HepG2 (cell line): ENCODE measurements at regions not wholly inside any gene's neighbourhood (a gene's known extent, or its start where the extent isn't known, plus 50 kb on each side); places are given as distances from the start of the nearest gene placed in this dataset.

ENCODE experiments used
- ATAC-seq: fragments of 200-7000 bp; cut with Tn5 transposase; 3 replicates; pipeline ENCODE4 v1.9.1; 2020; ENCODE audit warnings: mild to moderate bottlenecking, moderate library complexity
- BruUV-seq: library from RNA; stranded (reverse); fragments of 400-500 nt; replicated peaks from 2 replicates; lab custom pipeline; 2021; lab: Mats Ljungman, UMichigan
- CTCF ChIA-PET: fragments of 300-600 bp; formaldehyde crosslinking; extraction: SDS; loops from one replicate; lab custom pipeline; 2021; ENCODE audit warnings: low total read pairs, inconsistent platforms, low intra/inter-chr PET ratio; lab: Yijun Ruan, JAX
- POLR2A ChIA-PET: fragments of 350-600 bp; sonication (Branson Sonifier 250); formaldehyde crosslinking; loops from one replicate; lab custom pipeline; 2020; ENCODE audit warnings: antibody characterized with exemption, inconsistent platforms; lab: Yijun Ruan, JAX
- DNase-seq: peaks from one replicate; pipeline ENCODE4 v3.0.0-alpha.2; 2015; ENCODE audit warnings: low spot score
- FAIRE-seq: peaks from 3 replicates; lab custom pipeline; 2011; peaks lifted over from hg19 to GRCh38; lab: Jason Lieb, UNC
- H2AFZ ChIP-seq: one replicate; pipeline ENCODE4 v1.6.1; 2011; ENCODE audit warnings: low read length, inconsistent platforms
- H3K27ac ChIP-seq: fragments of 300-600 bp; 3 replicates; pipeline ENCODE4 v1.8.0; 2011; ENCODE audit warnings: mixed run types, mild to moderate bottlenecking, mixed read lengths, low read length, inconsistent platforms; ENCODE audit not compliant: insufficient read depth; ENCODE audit errors: extremely low read length
- H3K27me3 ChIP-seq, 2 experiments: fragments of 200-600 bp in 1 of 2; 2 replicates in 1 of 2; 3 replicates in 1 of 2; pipeline versions ENCODE4 v1.6.0 to v1.8.0; 2011; ENCODE audit warnings: low read length in 2 of 2, mild to moderate bottlenecking in 2 of 2, moderate library complexity in 2 of 2, inconsistent platforms in 1 of 2; ENCODE audit not compliant: insufficient read depth in 2 of 2, control insufficient read depth in 1 of 2
- H3K36me3 ChIP-seq, 2 experiments: fragments of 200-600 bp in 1 of 2; replicated peaks in 1 of 2; 2 replicates in 1 of 2; 3 replicates in 1 of 2; pipeline versions ENCODE4 v1.5.1 to v1.8.0; 2011; ENCODE audit warnings: low read length in 2 of 2, inconsistent platforms in 1 of 2; ENCODE audit not compliant: insufficient read depth in 2 of 2, control insufficient read depth in 1 of 2
- H3K4me1 ChIP-seq: 2 replicates; pipeline ENCODE4 v1.5.1; 2012; ENCODE audit warnings: low read length, inconsistent platforms; ENCODE audit not compliant: insufficient read depth
- H3K4me2 ChIP-seq: 2 replicates; pipeline ENCODE4 v1.6.0; 2011; ENCODE audit warnings: low read depth, low read length, inconsistent platforms
- H3K4me3 ChIP-seq, 3 experiments: fragments of 200-600 bp in 1 of 3; sonication (generic), shearing (Covaris generic) in 1 of 3; replicated peaks in 1 of 3; 2 replicates each; pipeline ENCODE4 v1.5.1; 2011 to 2016; ENCODE audit warnings: low read length in 3 of 3, inconsistent platforms in 2 of 3, low read depth in 2 of 3, mild to moderate bottlenecking in 2 of 3, control low read depth in 1 of 3, mixed read lengths in 1 of 3; ENCODE audit not compliant: insufficient read depth in 1 of 3
- H3K79me2 ChIP-seq: one replicate; pipeline ENCODE4 v1.6.1; 2011; ENCODE audit warnings: low read length, inconsistent platforms; ENCODE audit not compliant: insufficient read depth
- H3K9ac ChIP-seq: 2 replicates; pipeline ENCODE4 v1.6.0; 2011; ENCODE audit warnings: mild to moderate bottlenecking, low read depth, low read length, inconsistent platforms; ENCODE audit not compliant: insufficient read depth
- H3K9me3 ChIP-seq: 2 replicates; pipeline ENCODE4 v1.5.1; 2012; ENCODE audit warnings: mild to moderate bottlenecking, low read length
- H4K20me1 ChIP-seq: 2 replicates; pipeline ENCODE4 v1.6.0; 2011; ENCODE audit warnings: inconsistent platforms, mild to moderate bottlenecking, low read length, moderate library complexity; ENCODE audit not compliant: insufficient read depth
- BCLAF1 ChIP-seq: fragments of 450-650 bp; IDR thresholded peaks from 2 replicates; pipeline ENCODE4 v1.6.1; 2017; ENCODE audit warnings: mild to moderate bottlenecking
- EEA1 ChIP-seq: sonication (generic); formaldehyde crosslinking; IDR thresholded peaks from 2 replicates; pipeline ENCODE4 v1.5.1; 2020; ENCODE audit warnings: mild to moderate bottlenecking, missing genetic modification reagents, borderline replicate concordance
- GATAD2A ChIP-seq: IDR thresholded peaks from 2 replicates; pipeline ENCODE4 v1.6.1; 2016
- XBP1 ChIP-seq: sonication (generic); formaldehyde crosslinking; IDR thresholded peaks from 2 replicates; pipeline ENCODE4 v1.5.0; 2020; ENCODE audit warnings: missing genetic modification reagents
- ZNF280B ChIP-seq: sonication (generic); formaldehyde crosslinking; IDR thresholded peaks from 2 replicates; pipeline ENCODE4 v1.5.0; 2020; ENCODE audit warnings: missing genetic modification reagents, mild to moderate bottlenecking, borderline replicate concordance
- ZNF773 ChIP-seq: sonication (generic); formaldehyde crosslinking; IDR thresholded peaks from 2 replicates; pipeline ENCODE4 v1.4.0; 2020; ENCODE audit warnings: missing genetic modification reagents, borderline replicate concordance
- ZNF776 ChIP-seq: sonication (generic); formaldehyde crosslinking; IDR thresholded peaks from 2 replicates; pipeline ENCODE4 v1.4.0; 2020; ENCODE audit warnings: mild to moderate bottlenecking, missing genetic modification reagents
- WGBS: methylation state at CpG from one replicate; pipeline ENCODE4 v1.1.6; 2017; ENCODE audit warnings: low lambda C conversion rate; 5-methylcytosine and 5-hydroxymethylcytosine counted together
- in situ Hi-C: cut with HindIII; loops from 2 replicates; pipeline ENCODE4 v1.10.0; 2017; ENCODE audit warnings: low pct_unique_long_range_greater_than_20kb; ENCODE audit not compliant: extremely low pct_ligation_motif_present
- intact Hi-C: fragments of 100-400 bp; cut with micrococcal nuclease; formaldehyde crosslinking; loops from one replicate; pipeline ENCODE4 v1.10.0; 2022; ENCODE audit not compliant: unreplicated experiment
- TF ChIP-seq, protein P1 (sequence below): sonication (generic); formaldehyde crosslinking; conservative IDR thresholded peaks from 2 replicates; pipeline ENCODE4 v1.4.0; 2020; ENCODE audit warnings: missing genetic modification reagents
- TF ChIP-seq, protein P2 (sequence below): sonication (generic); formaldehyde crosslinking; IDR thresholded peaks from 2 replicates; pipeline ENCODE4 v1.9.0; 2021; ENCODE audit warnings: mild to moderate bottlenecking, missing genetic modification reagents
- TF ChIP-seq, protein P3 (sequence below): sonication (generic); formaldehyde crosslinking; IDR thresholded peaks from 2 replicates; pipeline ENCODE4 v1.8.0; 2022; ENCODE audit warnings: missing genetic modification reagents, mild to moderate bottlenecking, borderline replicate concordance

GRCh38 chr13:79767126-79767525, 286.2 kb downstream of the NDFIP2 start:
- H2AFZ ChIP-seq: no peak overlapping the region
- no peaks in the 10 kb centered on the region for H3K27me3 ChIP-seq
- ATAC-seq: no peak
- H3K9ac ChIP-seq: no peak overlapping the region
- H4K20me1 ChIP-seq: no peaks in the 10 kb centered on the region
- H3K4me3 ChIP-seq: no peak overlapping the region
- H3K4me1 ChIP-seq: no peaks in the 10 kb centered on the region
- H3K9me3 ChIP-seq: no peaks in the 10 kb centered on the region
- H3K36me3 ChIP-seq: no peaks in the 10 kb centered on the region
- in situ Hi-C loops: no loop called here
- no TSS peak for BruUV-seq
- H3K4me2 ChIP-seq: no peak overlapping the region
- intact Hi-C loops: no loop called here
- ChIA-PET CTCF (no interaction called here), POLR2A (no interaction called here)
- no peak overlapping the region for H3K27ac ChIP-seq
- FAIRE-seq: no peak
- H3K79me2 ChIP-seq: no peaks in the 10 kb centered on the region
- DNase-seq: no peak
- 0% methylated on average over 2 of the region's 2 CpGs for WGBS
- TF ChIP-seq ZNF776 (no peak), EEA1 (CRISPR knock-in tag) (no peak), ZNF280B (CRISPR knock-in tag) (no peak), XBP1 (CRISPR knock-in tag) (no peak), BCLAF1 (no peak), ZNF773 (CRISPR knock-in tag) (no peak), GATAD2A (CRISPR knock-in tag) (no peak)
- TF ChIP-seq, protein P1, sequence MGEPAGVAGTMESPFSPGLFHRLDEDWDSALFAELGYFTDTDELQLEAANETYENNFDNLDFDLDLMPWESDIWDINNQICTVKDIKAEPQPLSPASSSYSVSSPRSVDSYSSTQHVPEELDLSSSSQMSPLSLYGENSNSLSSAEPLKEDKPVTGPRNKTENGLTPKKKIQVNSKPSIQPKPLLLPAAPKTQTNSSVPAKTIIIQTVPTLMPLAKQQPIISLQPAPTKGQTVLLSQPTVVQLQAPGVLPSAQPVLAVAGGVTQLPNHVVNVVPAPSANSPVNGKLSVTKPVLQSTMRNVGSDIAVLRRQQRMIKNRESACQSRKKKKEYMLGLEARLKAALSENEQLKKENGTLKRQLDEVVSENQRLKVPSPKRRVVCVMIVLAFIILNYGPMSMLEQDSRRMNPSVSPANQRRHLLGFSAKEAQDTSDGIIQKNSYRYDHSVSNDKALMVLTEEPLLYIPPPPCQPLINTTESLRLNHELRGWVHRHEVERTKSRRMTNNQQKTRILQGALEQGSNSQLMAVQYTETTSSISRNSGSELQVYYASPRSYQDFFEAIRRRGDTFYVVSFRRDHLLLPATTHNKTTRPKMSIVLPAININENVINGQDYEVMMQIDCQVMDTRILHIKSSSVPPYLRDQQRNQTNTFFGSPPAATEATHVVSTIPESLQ: no peak
- TF ChIP-seq, protein P2, sequence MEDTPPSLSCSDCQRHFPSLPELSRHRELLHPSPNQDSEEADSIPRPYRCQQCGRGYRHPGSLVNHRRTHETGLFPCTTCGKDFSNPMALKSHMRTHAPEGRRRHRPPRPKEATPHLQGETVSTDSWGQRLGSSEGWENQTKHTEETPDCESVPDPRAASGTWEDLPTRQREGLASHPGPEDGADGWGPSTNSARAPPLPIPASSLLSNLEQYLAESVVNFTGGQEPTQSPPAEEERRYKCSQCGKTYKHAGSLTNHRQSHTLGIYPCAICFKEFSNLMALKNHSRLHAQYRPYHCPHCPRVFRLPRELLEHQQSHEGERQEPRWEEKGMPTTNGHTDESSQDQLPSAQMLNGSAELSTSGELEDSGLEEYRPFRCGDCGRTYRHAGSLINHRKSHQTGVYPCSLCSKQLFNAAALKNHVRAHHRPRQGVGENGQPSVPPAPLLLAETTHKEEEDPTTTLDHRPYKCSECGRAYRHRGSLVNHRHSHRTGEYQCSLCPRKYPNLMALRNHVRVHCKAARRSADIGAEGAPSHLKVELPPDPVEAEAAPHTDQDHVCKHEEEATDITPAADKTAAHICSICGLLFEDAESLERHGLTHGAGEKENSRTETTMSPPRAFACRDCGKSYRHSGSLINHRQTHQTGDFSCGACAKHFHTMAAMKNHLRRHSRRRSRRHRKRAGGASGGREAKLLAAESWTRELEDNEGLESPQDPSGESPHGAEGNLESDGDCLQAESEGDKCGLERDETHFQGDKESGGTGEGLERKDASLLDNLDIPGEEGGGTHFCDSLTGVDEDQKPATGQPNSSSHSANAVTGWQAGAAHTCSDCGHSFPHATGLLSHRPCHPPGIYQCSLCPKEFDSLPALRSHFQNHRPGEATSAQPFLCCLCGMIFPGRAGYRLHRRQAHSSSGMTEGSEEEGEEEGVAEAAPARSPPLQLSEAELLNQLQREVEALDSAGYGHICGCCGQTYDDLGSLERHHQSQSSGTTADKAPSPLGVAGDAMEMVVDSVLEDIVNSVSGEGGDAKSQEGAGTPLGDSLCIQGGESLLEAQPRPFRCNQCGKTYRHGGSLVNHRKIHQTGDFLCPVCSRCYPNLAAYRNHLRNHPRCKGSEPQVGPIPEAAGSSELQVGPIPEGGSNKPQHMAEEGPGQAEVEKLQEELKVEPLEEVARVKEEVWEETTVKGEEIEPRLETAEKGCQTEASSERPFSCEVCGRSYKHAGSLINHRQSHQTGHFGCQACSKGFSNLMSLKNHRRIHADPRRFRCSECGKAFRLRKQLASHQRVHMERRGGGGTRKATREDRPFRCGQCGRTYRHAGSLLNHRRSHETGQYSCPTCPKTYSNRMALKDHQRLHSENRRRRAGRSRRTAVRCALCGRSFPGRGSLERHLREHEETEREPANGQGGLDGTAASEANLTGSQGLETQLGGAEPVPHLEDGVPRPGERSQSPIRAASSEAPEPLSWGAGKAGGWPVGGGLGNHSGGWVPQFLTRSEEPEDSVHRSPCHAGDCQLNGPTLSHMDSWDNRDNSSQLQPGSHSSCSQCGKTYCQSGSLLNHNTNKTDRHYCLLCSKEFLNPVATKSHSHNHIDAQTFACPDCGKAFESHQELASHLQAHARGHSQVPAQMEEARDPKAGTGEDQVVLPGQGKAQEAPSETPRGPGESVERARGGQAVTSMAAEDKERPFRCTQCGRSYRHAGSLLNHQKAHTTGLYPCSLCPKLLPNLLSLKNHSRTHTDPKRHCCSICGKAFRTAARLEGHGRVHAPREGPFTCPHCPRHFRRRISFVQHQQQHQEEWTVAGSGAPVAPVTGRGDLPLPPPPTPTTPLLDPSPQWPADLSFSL: no peak
- TF ChIP-seq, protein P3, sequence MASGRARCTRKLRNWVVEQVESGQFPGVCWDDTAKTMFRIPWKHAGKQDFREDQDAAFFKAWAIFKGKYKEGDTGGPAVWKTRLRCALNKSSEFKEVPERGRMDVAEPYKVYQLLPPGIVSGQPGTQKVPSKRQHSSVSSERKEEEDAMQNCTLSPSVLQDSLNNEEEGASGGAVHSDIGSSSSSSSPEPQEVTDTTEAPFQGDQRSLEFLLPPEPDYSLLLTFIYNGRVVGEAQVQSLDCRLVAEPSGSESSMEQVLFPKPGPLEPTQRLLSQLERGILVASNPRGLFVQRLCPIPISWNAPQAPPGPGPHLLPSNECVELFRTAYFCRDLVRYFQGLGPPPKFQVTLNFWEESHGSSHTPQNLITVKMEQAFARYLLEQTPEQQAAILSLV (CRISPR knock-in tag): no peak
